Right lobe of liver (tissue), 4 donors: ENCODE measurements at regions not wholly inside any gene's neighbourhood (a gene's known extent, or its start where the extent isn't known, plus 50 kb on each side); places are given as distances from the start of the nearest gene placed in this dataset.

Experiments used
- CTCF ChIP-seq, 4 donors: fragments of 200-600 bp in 3 of 4; fragments of 450-650 bp in 1 of 4; IDR thresholded peaks; one replicate each; pipeline versions ENCODE4 v1.5.1 to v1.8.0; 2016 to 2022; ENCODE audit warnings: antibody characterized with exemption in 4 of 4, mild to moderate bottlenecking in 2 of 4
- POLR2A ChIP-seq: fragments of 450-650 bp; IDR thresholded peaks from one replicate; pipeline ENCODE4 v1.6.1; 2017; ENCODE audit warnings: antibody characterized with exemption, mild to moderate bottlenecking
- donor health status: DM: no; HTN: no; CAD: no.
- donor health status: DM: no; HTN: no; CAD: no.
- donor health status: DM: no; HTN: yes; CAD: no.

GRCh38 chr12:85527192-85527591 is 247.2 kb downstream of the ALX1 start:
- no peak for TF ChIP-seq CTCF (IDR thresholded peaks at IDR 0.05)
- no peak for TF ChIP-seq POLR2A
